ENCODE measurements at regions not wholly inside any gene's neighbourhood (a gene's known extent, or its start where the extent isn't known, plus 50 kb on each side); places are given as distances from the start of the nearest gene placed in this dataset.

- DNase-seq (ENCODE audit: low read depth, low spot score) (no peak), FAIRE-seq (no peak)
- H3K27ac ChIP-seq (ENCODE audit: insufficient read depth, low read depth, low read length) = no peak overlapping the region
- dilution Hi-C loops (cut with MboI; ENCODE audit: extremely low pct_ligation_motif_present, low sequenced_read_pairs) (no loop called here), intact Hi-C loops (cut with micrococcal nuclease) (no loop called here)
- no peaks in the 10 kb centered on the region for H3K36me3 ChIP-seq (ENCODE audit: control insufficient read depth in 2 of 2, extremely low read depth in 1 of 2, insufficient read depth in 2 of 2, low read length in 2 of 2)
- no peak overlapping the region for H3K4me2 ChIP-seq (ENCODE audit: insufficient read depth, low read length)
- no peak overlapping the region for H3K4me3 ChIP-seq (replicated peaks in 1 of 3; ENCODE audit: insufficient read depth in 1 of 3, low read depth in 1 of 3, low read length in 3 of 3)
- no TSS peak for BruUV-seq (replicated peaks)
- H3K9ac ChIP-seq (replicated peaks; ENCODE audit: extremely low read depth, insufficient read depth, low read length) = no peak overlapping the region
- TF ChIP-seq EZH2 (IDR thresholded peaks at IDR 0.05; ENCODE audit: borderline replicate concordance, low read depth, low read length, severe bottlenecking) (no peak), POLR2AphosphoS5 (IDR thresholded peaks at IDR 0.05; ENCODE audit: insufficient read depth, low read depth, low read length) (no peak), JUN (IDR thresholded peaks at IDR 0.05; ENCODE audit: borderline replicate concordance, insufficient read depth, insufficient read length, low read depth) (no peak), MYC (IDR thresholded peaks at IDR 0.05; ENCODE audit: low read depth, low read length) (no peak), POLR2A (IDR thresholded peaks at IDR 0.05; ENCODE audit: low read depth, low read length) (no peak), FOS (IDR thresholded peaks at IDR 0.05; ENCODE audit: borderline replicate concordance, insufficient read depth, low read length) (no peak), GATA2 (IDR thresholded peaks at IDR 0.05; ENCODE audit: insufficient read depth, insufficient read length, low read depth, low read length) (no peak)
- TF ChIP-seq, protein P1, sequence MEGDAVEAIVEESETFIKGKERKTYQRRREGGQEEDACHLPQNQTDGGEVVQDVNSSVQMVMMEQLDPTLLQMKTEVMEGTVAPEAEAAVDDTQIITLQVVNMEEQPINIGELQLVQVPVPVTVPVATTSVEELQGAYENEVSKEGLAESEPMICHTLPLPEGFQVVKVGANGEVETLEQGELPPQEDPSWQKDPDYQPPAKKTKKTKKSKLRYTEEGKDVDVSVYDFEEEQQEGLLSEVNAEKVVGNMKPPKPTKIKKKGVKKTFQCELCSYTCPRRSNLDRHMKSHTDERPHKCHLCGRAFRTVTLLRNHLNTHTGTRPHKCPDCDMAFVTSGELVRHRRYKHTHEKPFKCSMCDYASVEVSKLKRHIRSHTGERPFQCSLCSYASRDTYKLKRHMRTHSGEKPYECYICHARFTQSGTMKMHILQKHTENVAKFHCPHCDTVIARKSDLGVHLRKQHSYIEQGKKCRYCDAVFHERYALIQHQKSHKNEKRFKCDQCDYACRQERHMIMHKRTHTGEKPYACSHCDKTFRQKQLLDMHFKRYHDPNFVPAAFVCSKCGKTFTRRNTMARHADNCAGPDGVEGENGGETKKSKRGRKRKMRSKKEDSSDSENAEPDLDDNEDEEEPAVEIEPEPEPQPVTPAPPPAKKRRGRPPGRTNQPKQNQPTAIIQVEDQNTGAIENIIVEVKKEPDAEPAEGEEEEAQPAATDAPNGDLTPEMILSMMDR (IDR thresholded peaks at IDR 0.05; ENCODE audit: extremely low read depth in 1 of 2, insufficient read depth in 1 of 2, low read depth in 1 of 2, low read length in 2 of 2) = no peak
- TF ChIP-seq, protein P2, sequence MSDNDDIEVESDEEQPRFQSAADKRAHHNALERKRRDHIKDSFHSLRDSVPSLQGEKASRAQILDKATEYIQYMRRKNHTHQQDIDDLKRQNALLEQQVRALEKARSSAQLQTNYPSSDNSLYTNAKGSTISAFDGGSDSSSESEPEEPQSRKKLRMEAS (IDR thresholded peaks at IDR 0.05; ENCODE audit: insufficient read depth, insufficient read length) = no peak
- H3K27me3 ChIP-seq (ENCODE audit: control insufficient read depth in 2 of 2, insufficient read depth in 2 of 2, low read length in 2 of 2) = no peaks in the 10 kb centered on the region
- ChIA-PET CTCF (no interaction called here), POLR2A (no interaction called here)
- H3K9me1 ChIP-seq (replicated peaks; ENCODE audit: control insufficient read depth, extremely low read depth, insufficient read depth, low read length) = no peaks in the 10 kb centered on the region
- no peaks in the 10 kb centered on the region for H3K4me1 ChIP-seq (ENCODE audit: control insufficient read depth, extremely low read depth, insufficient read depth, low read length)
- H3K79me2 ChIP-seq (ENCODE audit: control insufficient read depth, insufficient read depth, low read length) = no peaks in the 10 kb centered on the region
- H3K9me3 ChIP-seq (replicated peaks; ENCODE audit: control insufficient read depth, insufficient read depth, low read length) = no peaks in the 10 kb centered on the region
- no peaks in the 10 kb centered on the region for H4K20me1 ChIP-seq (replicated peaks; ENCODE audit: control insufficient read depth, extremely low read depth, insufficient read depth, low read length)
- no peak overlapping the region for H2AFZ ChIP-seq (ENCODE audit: low read depth, low read length)
Measured at GRCh38 chr2:12073217-12073852, 326.9 kb downstream of the LPIN1 start.

Data from endothelial cell of umbilical vein (primary cell).